ENCODE measurements at regions not wholly inside any gene's neighbourhood (a gene's known extent, or its start where the extent isn't known, plus 50 kb on each side); places are given as distances from the start of the nearest gene placed in this dataset.

- Histone ChIP-seq H4K20me1 (ENCODE audit: insufficient read depth, low read length) (no peaks in the 10 kb centered on the region), H3K9ac (ENCODE audit: insufficient read depth, low read length, poor library complexity, severe bottlenecking) (no peak overlapping the region), H3K79me2 (ENCODE audit: insufficient read depth, low read length) (no peaks in the 10 kb centered on the region), H3K4me2 (replicated peaks; ENCODE audit: extremely low read depth, low read length, poor library complexity, severe bottlenecking) (no peak overlapping the region), H3K36me3 (replicated peaks in 1 of 2; ENCODE audit: control insufficient read depth in 1 of 2, insufficient read depth in 2 of 2, low read length in 2 of 2) (no peaks in the 10 kb centered on the region), H2AFZ (ENCODE audit: insufficient read depth, low read depth, low read length, poor library complexity, severe bottlenecking) (peak overlapping the region; percentile 62), H3K4me1 (ENCODE audit: control insufficient read depth in 1 of 2, insufficient read depth in 2 of 2, low read length in 2 of 2) (no peaks in the 10 kb centered on the region), H3K9me3 (replicated peaks in 1 of 2; ENCODE audit: control insufficient read depth in 1 of 2, insufficient read depth in 1 of 2, low read length in 2 of 2) (peaks cover 0 to 8% of the 10 kb centered on the region in 2 donors), H3K4me3 (replicated peaks in 1 of 3; ENCODE audit: low read depth in 2 of 3, low read length in 3 of 3) (no peak overlapping the region), H3K27me3 (ENCODE audit: control insufficient read depth in 2 of 2, insufficient read depth in 2 of 2, low read length in 2 of 2) (no peaks in the 10 kb centered on the region), H3K27ac (ENCODE audit: low read depth in 1 of 2, low read length in 2 of 2) (no peak overlapping the region)
- H3K9me3 Mint-ChIP-seq: peaks cover 5 to 16% (median 10%) of the 10 kb centered on the region in 7 donors
- intact Hi-C loops (cut with micrococcal nuclease): no loop called here
- WGBS (ENCODE audit: insufficient coverage): 0% methylated on average over 1 of the region's 5 CpGs
- peaks cover 0 to 4% of the 10 kb centered on the region in 2 donors for H3K36me3 Mint-ChIP-seq
- no peak for DNase-seq
- H3K4me1 Mint-ChIP-seq: peaks cover 7% of the 10 kb centered on the region
- no peak overlapping the region for H3K27ac Mint-ChIP-seq
- no peak overlapping the region for H3K4me3 Mint-ChIP-seq
- H3K27me3 Mint-ChIP-seq (ENCODE audit: low read depth in 3 of 3): peaks cover 0 to 3% (median 0%) of the 10 kb centered on the region in 3 donors
- TF ChIP-seq CTCF (IDR thresholded peaks at IDR 0.05): no peak
These were observed 124.2 kb downstream of the APIP start for GRCh38 chr11:34791780-34792542.

- Histone ChIP-seq H4K20me1 (ENCODE audit: insufficient read depth, low read length) (no peaks in the 10 kb centered on the region), H3K4me1 (ENCODE audit: control insufficient read depth in 1 of 2, insufficient read depth in 2 of 2, low read length in 2 of 2) (no peaks in the 10 kb centered on the region), H3K27ac (ENCODE audit: low read depth in 1 of 2, low read length in 2 of 2) (no peak overlapping the region), H2AFZ (ENCODE audit: insufficient read depth, low read depth, low read length, poor library complexity, severe bottlenecking) (no peak overlapping the region), H3K9ac (ENCODE audit: insufficient read depth, low read length, poor library complexity, severe bottlenecking) (no peak overlapping the region), H3K4me3 (replicated peaks in 1 of 3; ENCODE audit: low read depth in 2 of 3, low read length in 3 of 3) (no peak overlapping the region), H3K36me3 (replicated peaks in 1 of 2; ENCODE audit: control insufficient read depth in 1 of 2, insufficient read depth in 2 of 2, low read length in 2 of 2) (no peaks in the 10 kb centered on the region), H3K79me2 (ENCODE audit: insufficient read depth, low read length) (no peaks in the 10 kb centered on the region), H3K4me2 (replicated peaks; ENCODE audit: extremely low read depth, low read length, poor library complexity, severe bottlenecking) (no peak overlapping the region), H3K27me3 (ENCODE audit: control insufficient read depth in 2 of 2, insufficient read depth in 2 of 2, low read length in 2 of 2) (no peaks in the 10 kb centered on the region), H3K9me3 (replicated peaks in 1 of 2; ENCODE audit: control insufficient read depth in 1 of 2, insufficient read depth in 1 of 2, low read length in 2 of 2) (peaks cover 0 to 8% of the 10 kb centered on the region in 2 donors)
- H3K27ac Mint-ChIP-seq: peak overlapping the region in 1 of 7 donors; percentile 2
- H3K4me1 Mint-ChIP-seq: peaks cover 7% of the 10 kb centered on the region
- no peak overlapping the region for H3K4me3 Mint-ChIP-seq
- peaks cover 4 to 13% (median 8%) of the 10 kb centered on the region in 7 donors for H3K9me3 Mint-ChIP-seq
- no peak for DNase-seq
- intact Hi-C loops (cut with micrococcal nuclease): no loop called here
- H3K36me3 Mint-ChIP-seq: peaks cover 0 to 4% of the 10 kb centered on the region in 2 donors
- peaks cover 0 to 3% (median 0%) of the 10 kb centered on the region in 3 donors for H3K27me3 Mint-ChIP-seq (ENCODE audit: low read depth in 3 of 3)
- WGBS (ENCODE audit: insufficient coverage): no CpG with 5 or more reads among the region's 3 CpGs
- TF ChIP-seq CTCF (IDR thresholded peaks at IDR 0.05): no peak
These were observed 125.6 kb downstream of the APIP start for GRCh38 chr11:34790620-34791019.
